SJSA1 (cell line): ENCODE measurements at regions not wholly inside any gene's neighbourhood (a gene's known extent, or its start where the extent isn't known, plus 50 kb on each side); places are given as distances from the start of the nearest gene placed in this dataset.

Source experiments
- DNase-seq, 2 experiments: peaks; one replicate each; pipeline ENCODE4 v3.0.0-alpha.2; 2015 to 2020; ENCODE audit warnings: low spot score in 2 of 2, low read depth in 1 of 2
- H3K27ac ChIP-seq: fragments of 250-450 bp; sonication (Bioruptor Pico); 2 replicates; pipeline ENCODE4 v1.5.1; 2020; ENCODE audit warnings: mild to moderate bottlenecking, moderate library complexity
- H3K27me3 ChIP-seq: fragments of 250-450 bp; sonication (Bioruptor Pico); replicated peaks from 2 replicates; pipeline ENCODE4 v1.5.1; 2020; ENCODE audit warnings: mild to moderate bottlenecking, moderate library complexity
- H3K36me3 ChIP-seq: fragments of 250-450 bp; sonication (Bioruptor Pico); 2 replicates; pipeline ENCODE4 v1.5.1; 2020; ENCODE audit warnings: mild to moderate bottlenecking
- H3K4me1 ChIP-seq: fragments of 250-450 bp; sonication (Bioruptor Pico); replicated peaks from 2 replicates; pipeline ENCODE4 v1.6.1; 2021; ENCODE audit warnings: mild to moderate bottlenecking
- H3K4me3 ChIP-seq: fragments of 250-450 bp; sonication (Bioruptor Pico); 2 replicates; pipeline ENCODE4 v1.5.1; 2020; ENCODE audit warnings: mild to moderate bottlenecking
- H3K9me3 ChIP-seq: fragments of 250-450 bp; sonication (Bioruptor Pico); replicated peaks from 2 replicates; pipeline ENCODE4 v1.5.1; 2020; ENCODE audit warnings: mild to moderate bottlenecking

DNA sequence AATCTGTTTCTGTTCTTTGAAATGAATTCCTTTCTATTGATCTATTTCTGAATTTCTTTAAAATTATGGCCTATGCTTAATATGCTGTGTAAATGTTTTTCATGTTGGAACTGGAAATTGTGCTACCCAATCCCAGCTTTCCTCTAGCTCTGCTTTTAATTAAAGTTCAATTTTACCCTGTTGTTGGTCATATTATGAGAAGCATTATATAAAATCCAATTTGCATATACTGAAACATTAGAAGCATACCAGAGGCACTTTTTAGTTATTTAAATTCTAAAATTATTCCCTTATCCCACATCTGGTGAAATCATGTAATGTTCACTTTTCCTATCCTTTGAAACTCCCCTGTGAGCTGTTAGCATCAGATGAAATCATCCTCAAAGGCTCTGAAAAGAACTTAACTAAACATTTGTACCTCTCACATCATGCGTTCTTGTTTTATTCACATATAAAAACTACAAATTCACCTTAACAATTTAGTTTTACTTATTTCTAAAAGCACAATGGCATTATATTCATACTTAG lies 160.6 kb upstream of the COL21A1 start:
- no peaks in the 10 kb centered on the region for H3K9me3 ChIP-seq
- H3K36me3 ChIP-seq: no peaks in the 10 kb centered on the region
- no peaks in the 10 kb centered on the region for H3K4me1 ChIP-seq
- no peaks in the 10 kb centered on the region for H3K27me3 ChIP-seq
- H3K4me3 ChIP-seq: no peak overlapping the region
- H3K27ac ChIP-seq: no peak overlapping the region
- DNase-seq: no peak

DNA sequence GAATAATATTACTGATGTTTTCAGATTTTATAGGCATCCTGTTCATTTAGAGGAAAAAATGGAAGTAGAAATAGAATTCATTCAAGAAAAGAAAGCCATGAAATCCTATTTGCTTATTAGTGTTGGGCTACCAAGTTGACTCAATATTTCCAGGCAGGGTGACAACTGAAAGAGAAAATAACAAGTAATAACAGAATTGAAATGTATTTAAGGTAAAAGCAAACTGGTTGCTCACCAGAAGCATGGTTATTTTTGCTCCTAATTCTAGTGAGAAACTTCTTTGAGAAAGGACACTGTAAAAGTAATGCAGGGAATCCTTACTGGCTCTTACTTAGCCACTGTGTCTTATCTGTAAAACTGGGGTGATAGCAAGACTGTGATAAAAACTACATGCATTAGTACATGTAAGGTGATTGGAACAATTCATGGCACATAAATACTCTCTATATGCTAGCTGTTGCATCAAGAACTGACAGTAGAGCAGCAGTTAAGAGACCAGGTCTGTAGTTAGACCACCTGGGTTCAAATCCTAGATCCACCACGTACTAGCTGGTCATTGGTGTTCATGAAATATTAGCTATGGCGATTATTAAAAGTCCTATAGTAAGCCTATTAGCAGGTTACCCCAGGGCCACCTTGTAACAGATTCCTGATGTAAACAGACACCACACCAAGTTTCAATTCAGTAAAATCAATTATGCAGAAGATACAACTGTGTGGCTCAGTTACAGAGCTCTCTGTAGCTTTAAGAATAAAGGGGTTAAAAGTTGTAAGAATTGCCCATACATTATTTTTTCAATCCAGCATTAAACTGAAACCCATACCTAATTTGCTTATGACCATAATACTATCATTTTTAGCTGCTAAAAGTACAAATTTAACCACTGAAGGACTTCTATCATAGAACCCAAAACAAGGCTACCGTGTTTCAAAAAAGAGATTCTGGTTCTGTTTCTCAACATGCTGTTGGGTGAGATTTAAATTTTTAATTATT lies 159.2 kb upstream of the COL21A1 start:
- Histone ChIP-seq H3K9me3 (no peaks in the 10 kb centered on the region), H3K4me3 (no peak overlapping the region), H3K4me1 (no peaks in the 10 kb centered on the region), H3K27ac (no peak overlapping the region), H3K27me3 (no peaks in the 10 kb centered on the region), H3K36me3 (no peaks in the 10 kb centered on the region)
- DNase-seq: no peak

DNA sequence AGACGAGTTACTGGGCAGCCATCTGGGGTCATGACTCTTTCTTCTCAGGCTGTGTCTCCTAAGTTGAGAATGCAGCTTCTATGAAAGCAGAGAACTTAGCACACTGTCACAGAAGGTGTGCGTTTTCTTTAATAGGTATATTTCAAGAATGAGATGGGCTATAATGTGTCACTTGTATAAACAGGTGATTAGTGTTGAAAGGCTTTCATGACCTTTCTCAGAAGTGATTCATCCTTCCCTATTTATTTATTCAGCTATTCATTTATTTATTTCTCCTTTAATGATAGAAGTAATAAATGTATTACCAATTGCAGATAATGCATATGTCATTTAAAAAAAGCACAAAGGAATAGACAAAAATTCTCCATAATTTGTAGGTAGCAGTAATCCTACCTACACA lies 157.2 kb upstream of the COL21A1 start:
- no peak for DNase-seq
- no peaks in the 10 kb centered on the region for H3K27me3 ChIP-seq
- no peaks in the 10 kb centered on the region for H3K9me3 ChIP-seq
- no peaks in the 10 kb centered on the region for H3K36me3 ChIP-seq
- no peak overlapping the region for H3K27ac ChIP-seq
- no peaks in the 10 kb centered on the region for H3K4me1 ChIP-seq
- H3K4me3 ChIP-seq: no peak overlapping the region

DNA sequence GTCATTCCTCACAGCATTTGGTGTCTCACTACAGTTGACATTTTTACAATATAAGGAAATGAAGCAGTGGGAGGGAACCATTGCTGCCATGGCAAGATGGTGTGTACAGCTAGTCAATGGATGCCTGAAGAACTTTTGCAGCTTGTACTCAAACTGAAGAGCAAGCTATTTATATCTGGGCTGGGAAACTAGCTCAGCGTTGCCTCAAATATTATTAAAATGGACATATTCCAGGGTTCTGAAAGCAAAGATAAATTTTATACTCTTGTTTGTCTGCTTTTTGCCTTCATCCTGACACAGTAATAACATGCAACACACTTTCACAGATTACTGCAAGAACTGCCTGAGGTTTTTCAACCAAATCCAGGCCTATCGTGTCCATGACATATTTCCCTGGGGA lies 156.4 kb upstream of the COL21A1 start:
- Histone ChIP-seq H3K9me3 (no peaks in the 10 kb centered on the region), H3K4me3 (no peak overlapping the region), H3K27ac (no peak overlapping the region), H3K36me3 (no peaks in the 10 kb centered on the region), H3K27me3 (no peaks in the 10 kb centered on the region), H3K4me1 (no peaks in the 10 kb centered on the region)
- DNase-seq: no peak

DNA sequence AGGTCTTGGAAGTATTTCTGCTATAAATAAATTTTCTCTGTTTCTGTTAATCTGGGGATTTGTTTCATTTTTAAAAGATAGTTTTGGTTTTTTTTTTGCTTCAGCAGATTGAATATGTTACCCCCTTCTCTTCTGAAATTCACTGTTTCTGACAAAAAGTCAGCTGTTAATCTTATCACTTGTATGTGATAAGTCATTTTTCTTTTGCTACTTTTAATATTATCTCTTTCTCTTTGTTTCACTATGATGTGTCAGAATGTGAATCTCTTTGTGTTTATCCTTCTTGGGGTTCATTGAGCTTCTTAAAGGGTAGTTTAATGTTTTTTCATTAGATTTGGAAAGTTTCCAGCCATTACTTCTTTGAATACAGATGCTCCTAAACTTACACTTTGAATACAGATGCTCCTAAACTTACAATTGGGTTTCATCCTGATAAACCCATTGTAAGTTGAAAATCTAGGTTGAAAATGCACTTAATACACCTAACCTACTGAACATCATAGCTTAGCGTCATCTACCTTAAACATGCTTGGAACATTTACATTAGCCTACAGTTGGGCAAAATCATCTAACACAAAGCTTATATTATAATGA lies 154.2 kb upstream of the COL21A1 start:
- Histone ChIP-seq H3K9me3 (no peaks in the 10 kb centered on the region), H3K4me1 (no peaks in the 10 kb centered on the region), H3K4me3 (no peak overlapping the region), H3K36me3 (no peaks in the 10 kb centered on the region), H3K27ac (no peak overlapping the region), H3K27me3 (no peaks in the 10 kb centered on the region)
- DNase-seq: no peak

DNA sequence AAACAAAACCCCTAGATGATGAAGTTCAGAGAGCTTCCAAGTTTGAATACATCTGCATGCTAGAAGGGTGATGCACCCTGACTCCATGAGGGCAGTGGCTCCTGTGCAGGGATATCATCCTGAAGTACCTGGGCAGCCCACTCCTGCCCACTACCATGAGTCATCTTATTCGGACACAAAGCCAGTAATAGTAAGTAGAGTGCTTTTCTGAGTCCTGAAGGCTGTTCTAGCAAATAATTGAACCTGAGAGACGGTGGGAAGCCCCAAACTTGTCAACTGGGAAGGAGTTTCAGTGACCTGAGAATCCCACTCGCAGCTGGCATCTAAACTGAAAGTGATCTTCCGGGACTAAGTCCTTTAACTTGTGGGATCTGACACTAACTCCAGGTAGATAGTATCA lies 152.9 kb upstream of the COL21A1 start:
- no peak overlapping the region for H3K4me3 ChIP-seq
- no peaks in the 10 kb centered on the region for H3K36me3 ChIP-seq
- no peaks in the 10 kb centered on the region for H3K27me3 ChIP-seq
- no peak overlapping the region for H3K27ac ChIP-seq
- H3K9me3 ChIP-seq: no peaks in the 10 kb centered on the region
- H3K4me1 ChIP-seq: no peaks in the 10 kb centered on the region
- DNase-seq: no peak

DNA sequence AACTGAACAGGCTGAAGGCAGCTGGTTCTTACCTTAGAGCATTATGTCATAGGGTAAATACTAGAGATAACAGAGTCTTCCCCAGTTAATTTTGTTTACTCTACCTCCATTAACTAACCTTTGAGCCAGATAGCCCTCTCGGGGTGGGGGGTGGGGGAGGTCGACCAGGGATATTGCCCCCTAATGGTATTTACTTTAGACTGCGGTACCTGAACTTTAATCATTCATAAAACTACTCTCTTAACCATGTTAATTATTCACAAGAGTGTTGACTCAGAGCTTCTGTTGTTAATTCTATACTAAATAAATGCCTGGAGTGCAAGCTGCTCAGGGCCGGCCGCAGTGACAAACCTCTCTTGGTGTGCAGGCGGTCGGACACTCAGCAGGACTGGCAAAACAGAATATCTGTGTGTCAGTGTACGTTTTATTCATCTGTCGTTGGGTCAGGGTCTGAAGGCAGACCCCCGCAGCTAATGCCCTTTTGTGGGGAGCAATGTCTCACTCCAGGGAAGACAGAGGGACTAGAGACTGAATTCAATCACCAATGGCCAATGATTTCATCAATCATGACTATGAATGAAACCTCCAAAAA lies 152.4 kb upstream of the COL21A1 start:
- no peaks in the 10 kb centered on the region for H3K36me3 ChIP-seq
- H3K4me3 ChIP-seq: no peak overlapping the region
- no peaks in the 10 kb centered on the region for H3K9me3 ChIP-seq
- DNase-seq: no peak
- no peak overlapping the region for H3K27ac ChIP-seq
- H3K4me1 ChIP-seq: no peaks in the 10 kb centered on the region
- H3K27me3 ChIP-seq: no peaks in the 10 kb centered on the region

DNA sequence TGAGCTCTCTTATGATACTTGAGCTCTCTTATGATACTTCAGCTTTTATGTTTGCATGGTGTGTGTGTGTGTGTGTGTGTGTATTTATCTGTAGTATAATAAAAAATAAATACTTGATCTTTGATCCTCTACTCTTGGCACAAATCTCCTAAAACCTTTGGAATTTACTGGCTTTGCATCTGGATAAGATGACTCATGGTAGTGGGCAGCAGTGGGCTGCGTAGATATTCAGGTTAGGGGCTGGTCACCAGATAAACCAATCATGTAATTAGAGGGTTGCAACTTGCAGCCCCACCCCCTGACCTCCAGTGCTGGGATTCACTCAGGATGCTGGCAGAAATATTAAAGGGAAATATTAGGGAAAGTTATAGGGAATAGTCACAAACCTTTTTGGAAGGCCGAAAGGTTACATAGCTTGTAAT lies 151.9 kb upstream of the COL21A1 start:
- no peaks in the 10 kb centered on the region for H3K9me3 ChIP-seq
- H3K27ac ChIP-seq: no peak overlapping the region
- no peak for DNase-seq
- H3K4me3 ChIP-seq: no peak overlapping the region
- no peaks in the 10 kb centered on the region for H3K4me1 ChIP-seq
- H3K27me3 ChIP-seq: no peaks in the 10 kb centered on the region
- no peaks in the 10 kb centered on the region for H3K36me3 ChIP-seq

DNA sequence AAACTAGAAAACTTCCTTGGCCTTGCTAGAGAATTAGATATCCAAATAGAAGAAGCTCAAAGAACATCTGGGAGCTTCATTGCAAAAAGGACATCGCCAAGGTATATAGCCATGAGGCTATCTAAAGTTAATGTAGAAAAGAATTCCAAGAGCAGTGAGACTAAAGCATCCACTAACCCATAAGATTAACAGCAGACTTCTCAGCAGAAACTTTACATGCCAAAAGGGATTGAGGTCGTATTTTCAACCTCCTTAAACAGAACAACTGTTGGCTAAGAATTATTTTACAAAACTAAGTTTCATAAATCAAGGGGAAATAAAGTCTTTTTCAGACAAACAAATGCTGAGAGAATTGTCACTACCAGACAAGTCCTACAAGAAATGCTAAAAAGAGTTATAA lies 149.1 kb upstream of the COL21A1 start:
- Histone ChIP-seq H3K27me3 (no peaks in the 10 kb centered on the region), H3K4me1 (no peaks in the 10 kb centered on the region), H3K27ac (no peak overlapping the region), H3K4me3 (no peak overlapping the region), H3K9me3 (no peaks in the 10 kb centered on the region), H3K36me3 (no peaks in the 10 kb centered on the region)
- no peak for DNase-seq

DNA sequence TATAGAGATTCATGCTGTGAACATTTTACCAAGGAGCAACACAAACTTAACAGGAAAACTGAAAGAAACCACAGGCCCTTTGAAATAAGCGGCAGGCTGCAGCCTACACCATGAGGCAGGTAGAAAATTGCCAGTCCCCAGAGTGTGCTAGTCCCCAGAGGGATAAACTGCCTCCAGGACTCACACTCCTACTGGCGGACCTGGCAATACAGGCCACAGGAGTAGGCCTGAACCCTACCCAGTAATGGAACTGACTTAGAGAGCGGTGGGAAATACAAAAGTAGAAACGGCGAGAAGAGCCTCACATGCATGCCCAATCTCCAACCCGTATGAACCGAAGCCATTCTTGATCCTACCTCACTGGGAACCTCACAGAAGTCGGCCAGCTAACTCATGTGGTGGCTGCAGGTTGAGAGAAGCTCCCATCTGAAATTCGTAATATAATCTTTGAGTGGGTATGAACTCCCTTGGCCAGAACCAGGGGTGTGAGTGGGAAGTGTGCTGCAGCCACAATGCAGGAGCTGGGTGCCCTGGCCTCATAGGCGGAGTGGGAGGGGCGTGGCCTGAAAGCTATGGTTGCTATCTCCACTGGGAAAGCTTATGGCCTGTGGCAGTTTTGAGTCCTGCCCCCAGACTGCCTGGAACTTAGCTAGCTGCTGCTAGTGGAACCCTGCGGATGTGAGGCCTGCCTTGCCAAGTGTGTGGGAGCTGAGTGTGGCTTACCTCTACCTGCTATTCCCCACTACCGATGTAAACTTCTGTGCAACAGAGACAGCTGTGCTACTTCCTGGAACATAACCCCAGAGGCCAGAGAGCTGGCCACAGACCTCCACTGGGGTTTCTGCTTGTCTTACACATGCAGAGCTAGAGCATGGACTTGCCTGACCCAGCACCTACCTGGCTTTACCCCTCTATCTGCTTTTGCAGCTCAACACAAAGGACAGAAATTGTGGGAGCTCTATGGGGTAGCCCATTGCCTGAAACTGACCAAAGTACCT lies 146.5 kb upstream of the COL21A1 start:
- Histone ChIP-seq H3K27ac (no peak overlapping the region), H3K4me1 (no peaks in the 10 kb centered on the region), H3K4me3 (no peak overlapping the region), H3K9me3 (no peaks in the 10 kb centered on the region), H3K27me3 (no peaks in the 10 kb centered on the region), H3K36me3 (no peaks in the 10 kb centered on the region)
- DNase-seq: no peak

DNA sequence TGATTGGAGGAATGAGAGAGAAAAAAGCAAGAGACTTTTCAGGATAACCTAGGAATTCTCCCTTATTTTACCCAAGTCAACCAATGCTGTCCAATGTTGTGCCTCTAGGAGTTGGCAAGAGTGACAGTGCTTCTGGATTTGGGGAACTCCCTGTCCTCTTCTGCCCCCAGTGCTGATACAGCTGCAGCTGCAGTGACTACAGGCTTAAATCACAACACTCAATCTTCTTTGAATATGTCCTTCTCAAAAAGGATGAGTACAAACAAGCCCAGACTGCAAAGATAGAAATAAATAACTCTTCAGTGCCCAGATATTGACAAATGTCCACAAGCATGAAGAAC lies 141.0 kb upstream of the COL21A1 start:
- no peaks in the 10 kb centered on the region for H3K36me3 ChIP-seq
- H3K4me1 ChIP-seq: no peaks in the 10 kb centered on the region
- no peak for DNase-seq
- 0 out of 2 replicates have a peak, but pooled peaks cover 3% of the 10 kb centered on the region for H3K9me3 ChIP-seq
- H3K27ac ChIP-seq: no peak overlapping the region
- no peaks in the 10 kb centered on the region for H3K27me3 ChIP-seq
- no peak overlapping the region for H3K4me3 ChIP-seq

DNA sequence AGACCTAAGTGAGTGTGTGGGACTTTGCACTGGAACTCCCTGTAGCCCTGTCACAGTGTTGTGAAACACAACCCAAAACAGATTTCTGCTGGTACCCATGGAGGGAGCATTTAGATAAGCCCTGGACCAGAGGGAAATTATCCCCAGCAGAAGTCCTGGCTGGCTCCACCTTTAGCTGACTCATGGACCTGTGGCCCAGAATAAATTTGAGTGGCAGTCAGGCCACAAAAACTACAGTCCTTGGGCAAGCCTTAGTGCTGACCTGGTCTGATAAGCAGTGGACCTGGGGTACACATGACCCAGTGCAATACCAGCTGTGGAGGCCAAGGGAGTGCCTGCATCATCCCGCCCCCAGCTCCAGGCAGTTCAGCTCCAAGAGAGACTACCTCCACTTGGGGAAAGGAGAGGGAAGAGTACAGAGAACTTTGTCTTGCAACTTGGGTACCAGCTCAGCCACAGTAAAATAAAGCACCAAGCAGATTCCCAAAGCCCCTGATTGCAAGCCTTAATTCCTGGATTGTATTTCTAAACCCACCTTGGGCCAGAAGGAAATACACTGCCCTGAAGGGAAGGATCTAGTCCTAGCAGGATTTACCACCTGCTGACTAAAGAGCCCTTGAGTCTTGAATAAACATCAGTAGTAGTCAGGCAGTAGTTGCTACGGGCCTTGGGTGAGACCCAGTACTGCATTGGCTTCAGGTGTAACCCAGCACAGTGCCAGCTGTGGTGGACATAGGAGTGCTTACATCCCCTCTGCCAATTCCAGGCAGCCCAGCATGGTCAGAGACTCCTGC lies 140.4 kb upstream of the COL21A1 start:
- DNase-seq: no peak
- no peak overlapping the region for H3K4me3 ChIP-seq
- H3K9me3 ChIP-seq: 0 out of 2 replicates have a peak, but pooled peaks cover 3% of the 10 kb centered on the region
- no peaks in the 10 kb centered on the region for H3K4me1 ChIP-seq
- no peaks in the 10 kb centered on the region for H3K36me3 ChIP-seq
- H3K27me3 ChIP-seq: no peaks in the 10 kb centered on the region
- no peak overlapping the region for H3K27ac ChIP-seq
